SIG-M5 treated with dmso at 0.1 percent for 504 hours (cell line): ENCODE measurements at regions not wholly inside any gene's neighbourhood (a gene's known extent, or its start where the extent isn't known, plus 50 kb on each side); places are given as distances from the start of the nearest gene placed in this dataset.

Source experiments
- DNase-seq: peaks from one replicate; lab custom pipeline; 2025; ENCODE audit not compliant: unreplicated experiment; lab: John Stamatoyannopoulos, UW

DNA sequence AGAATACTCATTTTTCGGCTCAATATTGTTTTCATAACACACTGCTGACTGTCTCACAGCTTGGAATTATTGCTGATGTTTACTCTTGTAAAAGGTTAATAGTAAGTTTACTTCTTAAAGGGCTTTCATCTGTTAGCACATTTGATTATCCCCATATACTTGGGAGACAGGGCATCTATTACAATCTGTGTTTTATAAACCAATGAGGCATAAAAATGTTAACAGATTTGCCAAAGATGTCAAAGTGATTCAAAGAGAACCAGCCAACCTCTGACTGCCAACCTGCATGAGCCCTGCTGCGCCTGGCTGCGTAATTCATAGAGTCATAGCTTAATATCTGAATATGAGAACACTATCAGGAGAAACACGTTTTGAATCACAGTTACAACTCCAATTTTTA lies 665.6 kb downstream of the TRIML1 start:
- DNase-seq = no peak

DNA sequence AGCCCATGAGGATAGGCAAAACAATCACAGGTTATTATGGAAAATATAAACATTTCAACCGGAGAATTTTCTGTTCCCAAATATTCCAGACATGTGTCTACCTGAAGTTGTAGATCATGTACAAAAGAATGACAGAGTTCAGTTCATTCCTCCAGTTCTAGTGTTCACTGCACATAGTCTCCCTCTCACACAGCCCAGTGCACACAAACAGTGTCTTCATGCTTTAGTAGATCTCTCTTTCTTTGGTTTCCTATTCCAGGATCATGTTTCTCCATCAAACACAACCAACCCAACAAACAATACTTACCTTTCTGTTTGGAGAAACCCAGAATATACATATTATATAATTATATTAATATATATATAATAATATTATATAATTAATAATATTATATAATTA lies 671.9 kb downstream of the TRIML1 start:
- no peak for DNase-seq

DNA sequence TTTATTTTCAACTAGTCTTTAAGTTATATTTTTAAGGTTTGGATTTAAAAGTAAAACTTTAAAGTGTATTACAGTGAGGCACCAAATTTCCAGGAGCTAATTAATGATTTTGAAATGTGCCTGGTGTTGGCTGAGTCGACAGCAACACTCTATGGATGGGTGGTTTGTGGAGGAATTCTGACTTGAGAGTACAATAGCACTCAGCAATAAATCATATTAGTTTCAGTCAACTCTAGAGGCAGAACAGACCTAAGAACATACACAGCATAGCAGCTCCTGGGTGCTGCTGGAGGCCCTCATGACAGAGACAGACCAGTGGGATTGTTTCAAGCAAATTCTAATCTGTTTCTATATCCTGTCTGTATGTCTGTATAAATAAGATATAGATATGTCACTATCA lies 673.4 kb downstream of the TRIML1 start:
- DNase-seq = no peak

DNA sequence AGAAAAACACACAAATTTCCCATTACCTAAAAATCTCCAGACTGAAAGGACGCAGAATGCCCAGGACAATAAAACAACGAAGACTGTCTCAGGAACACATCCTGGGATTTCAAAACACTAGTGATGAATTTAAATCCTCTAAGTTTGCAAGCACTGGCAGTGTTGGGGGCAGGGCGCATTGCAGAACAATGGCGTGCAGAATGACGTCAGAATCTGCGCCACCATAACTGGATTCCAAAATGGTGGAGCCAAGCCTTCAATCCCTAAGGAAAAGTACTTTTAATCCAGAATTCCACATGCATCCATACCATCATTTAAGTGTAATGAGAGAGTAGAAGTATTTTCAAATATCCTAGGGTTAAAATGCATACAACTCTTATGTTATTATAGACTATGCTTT lies 679.1 kb downstream of the TRIML1 start:
- no peak for DNase-seq

DNA sequence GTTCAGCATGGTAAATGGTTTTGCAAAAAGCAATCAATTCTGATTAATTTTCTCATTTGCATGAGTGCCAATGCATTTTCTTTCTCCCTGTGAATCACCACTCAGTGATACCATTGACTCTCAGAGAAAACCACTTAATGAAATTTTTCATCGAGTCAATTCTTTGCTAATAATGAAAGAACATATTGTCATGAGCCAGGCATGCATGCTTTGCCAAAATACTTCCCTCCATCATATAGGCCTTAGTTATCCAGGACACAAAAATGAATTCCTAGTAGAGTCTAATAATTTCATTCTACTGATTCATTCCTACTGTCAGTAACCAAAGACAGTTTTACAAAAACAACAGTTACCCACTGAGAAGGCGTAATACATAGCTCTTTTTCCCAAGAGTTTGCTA lies 680.0 kb downstream of the TRIML1 start:
- DNase-seq = no peak

DNA sequence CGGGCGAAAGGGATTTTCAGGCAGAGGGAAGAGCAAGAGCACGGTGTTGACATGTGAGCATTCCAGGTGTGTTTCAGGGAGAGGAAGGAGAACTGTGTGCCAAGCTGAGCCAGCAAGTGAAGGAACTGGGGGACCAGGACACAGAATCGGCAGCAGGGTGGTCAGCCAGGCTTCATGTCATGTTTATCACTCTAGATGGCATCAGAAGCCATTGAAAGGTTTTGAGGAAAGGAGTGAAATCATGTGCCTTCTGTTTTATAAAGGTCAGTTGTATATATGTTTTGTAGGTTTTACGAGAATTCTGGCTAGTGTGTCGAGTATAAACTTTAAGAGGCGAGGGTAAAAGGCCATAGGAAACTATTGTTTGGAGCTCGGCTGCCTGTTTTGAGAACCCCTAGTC lies 682.3 kb downstream of the TRIML1 start:
- DNase-seq = no peak

DNA sequence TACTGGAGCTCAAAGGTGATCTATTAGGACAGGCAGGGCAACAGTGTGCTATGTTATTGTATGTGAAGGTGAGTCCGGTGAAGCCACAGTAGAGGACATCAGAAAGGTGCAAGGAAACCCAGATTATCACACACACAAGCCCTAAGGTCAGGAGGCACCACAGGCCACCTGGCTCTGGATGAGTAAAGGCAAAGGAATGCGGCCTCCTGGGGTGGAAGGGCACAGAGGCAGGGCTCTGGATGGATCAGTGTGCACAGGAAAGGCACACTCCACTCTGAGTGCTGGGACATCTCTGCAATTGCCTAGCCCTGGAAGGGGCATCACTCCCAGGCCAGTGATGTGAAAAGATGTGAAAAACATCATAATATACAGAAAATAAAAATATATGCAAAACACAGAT lies 683.5 kb downstream of the TRIML1 start:
- no peak for DNase-seq

DNA sequence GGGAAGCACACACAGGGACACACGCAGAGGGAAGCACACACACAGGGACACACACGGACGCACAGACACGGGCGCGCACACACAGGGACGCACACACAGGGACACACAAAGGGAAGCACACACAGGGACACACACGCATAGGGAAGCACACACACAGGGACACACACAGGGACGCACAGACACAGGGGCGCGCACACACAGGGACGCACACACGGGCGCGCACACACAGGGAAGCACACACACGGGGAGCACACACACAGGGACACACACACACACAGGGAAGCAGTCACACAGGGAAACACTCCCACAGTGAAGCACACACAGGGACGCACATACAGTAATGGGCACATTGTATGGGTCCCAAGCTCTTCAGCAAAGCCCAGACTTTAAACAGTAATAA lies 685.3 kb downstream of the TRIML1 start:
- no peak for DNase-seq

DNA sequence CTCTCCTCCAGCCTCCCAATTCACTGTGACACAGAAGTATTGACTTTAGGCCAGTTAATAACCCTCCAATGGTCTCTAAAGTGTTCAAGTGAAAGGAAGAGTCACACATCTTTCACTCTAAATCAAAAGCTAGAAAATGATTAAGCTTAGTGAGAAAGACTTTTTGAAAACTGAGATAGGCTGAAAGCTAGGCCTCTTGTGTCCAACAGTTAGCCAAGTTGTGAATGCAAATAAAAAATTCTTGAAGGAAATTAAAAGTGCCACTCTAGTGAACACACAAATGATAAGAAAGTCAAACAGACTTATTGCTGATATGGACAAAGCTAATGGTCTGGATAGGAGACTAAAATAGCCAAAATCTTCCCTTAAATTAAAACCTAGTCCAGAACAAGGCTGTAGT lies 687.2 kb downstream of the TRIML1 start:
- DNase-seq = no peak

DNA sequence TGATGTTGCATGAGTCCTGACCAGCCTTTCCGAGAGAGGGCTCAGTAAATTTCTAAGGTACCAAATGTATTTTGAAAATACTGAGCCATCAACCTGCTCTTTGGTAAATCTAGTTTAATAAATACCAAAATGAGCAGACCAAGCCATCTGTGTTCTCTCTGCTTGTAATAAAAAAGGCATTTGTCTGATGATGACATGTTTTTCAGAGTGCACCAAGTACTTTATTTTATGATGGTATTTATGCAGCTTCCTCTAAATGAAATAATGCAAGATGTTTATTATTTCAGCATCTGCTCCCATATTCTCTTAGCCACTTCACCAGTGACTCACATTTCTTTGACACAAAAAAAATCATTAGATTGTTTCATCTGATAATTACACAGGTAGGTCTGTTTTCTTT lies 700.5 kb downstream of the TRIML1 start:
- no peak for DNase-seq

DNA sequence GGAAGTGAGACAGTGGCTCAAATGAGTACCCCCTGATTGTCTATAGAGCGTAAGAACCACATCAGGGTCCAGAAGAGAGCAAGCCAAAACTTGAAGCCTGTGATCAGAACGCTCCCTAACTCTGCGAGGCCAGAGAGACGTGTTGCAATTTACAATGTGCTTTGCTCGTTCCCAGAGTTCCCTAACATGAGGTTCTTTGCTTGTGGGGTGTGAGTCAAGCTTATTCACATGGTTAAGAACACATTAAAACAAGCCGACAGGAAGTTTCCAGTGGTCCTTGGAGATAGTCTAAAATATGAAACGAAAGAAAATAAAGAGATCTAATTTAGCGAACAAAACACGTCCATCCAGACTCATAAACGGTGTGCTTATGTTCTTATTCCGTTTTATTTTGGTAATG lies 702.3 kb downstream of the TRIML1 start:
- no peak for DNase-seq

DNA sequence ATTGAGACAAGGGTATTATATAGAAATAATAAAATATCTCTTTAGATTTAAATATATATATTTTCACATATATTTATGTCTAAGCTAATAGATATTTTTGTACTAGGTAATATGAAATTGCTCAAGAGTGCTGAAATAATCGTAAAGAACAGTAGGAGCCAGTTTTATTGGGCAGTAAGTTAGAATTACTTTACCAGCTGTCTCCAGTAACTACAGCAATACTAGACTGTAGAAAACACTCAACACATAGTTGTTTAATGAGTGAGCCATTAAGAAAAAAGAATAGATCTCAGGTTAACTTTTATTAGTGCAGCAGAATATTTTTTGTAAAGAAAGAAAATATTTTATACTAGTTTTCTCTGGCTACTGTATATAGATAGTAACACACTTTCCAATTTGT lies 715.2 kb downstream of the TRIML1 start:
- no peak for DNase-seq

DNA sequence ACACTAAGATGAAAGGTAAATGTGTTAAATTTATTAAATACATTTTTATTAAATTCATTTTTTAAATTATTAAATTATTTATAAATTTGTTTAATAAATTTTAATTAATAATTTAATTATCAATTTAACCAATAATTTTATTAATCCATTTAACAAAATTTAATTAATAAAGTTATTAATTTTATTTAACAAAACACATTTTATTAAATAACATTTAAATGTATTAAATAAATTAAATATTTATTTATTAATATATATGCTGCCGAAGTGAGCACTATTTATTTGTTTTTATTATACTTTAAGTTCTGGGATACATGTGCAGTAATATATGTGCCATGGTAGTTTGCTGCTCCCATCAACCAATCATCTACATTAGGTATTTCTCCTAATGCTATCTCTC lies 719.5 kb downstream of the TRIML1 start:
- no peak for DNase-seq

DNA sequence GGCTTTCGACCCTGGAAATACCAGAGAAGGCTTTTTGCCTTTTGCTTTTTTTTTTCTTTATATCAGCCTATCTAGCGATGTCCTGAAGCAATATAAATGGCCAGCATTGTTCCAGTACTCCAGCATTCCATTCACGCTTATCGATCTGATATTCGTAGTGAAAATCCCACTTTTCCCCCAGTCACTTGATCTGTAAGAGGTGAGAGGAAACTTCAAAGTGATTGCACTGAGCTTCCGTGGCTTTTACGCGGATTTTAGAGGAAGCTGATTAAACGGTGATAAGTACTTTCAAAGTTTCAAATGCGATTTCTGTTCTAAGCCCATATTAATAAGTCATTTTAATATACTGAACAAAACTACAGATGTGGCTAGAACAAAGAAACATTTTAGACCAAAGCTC lies 725.5 kb downstream of the TRIML1 start:
- DNase-seq = no peak

DNA sequence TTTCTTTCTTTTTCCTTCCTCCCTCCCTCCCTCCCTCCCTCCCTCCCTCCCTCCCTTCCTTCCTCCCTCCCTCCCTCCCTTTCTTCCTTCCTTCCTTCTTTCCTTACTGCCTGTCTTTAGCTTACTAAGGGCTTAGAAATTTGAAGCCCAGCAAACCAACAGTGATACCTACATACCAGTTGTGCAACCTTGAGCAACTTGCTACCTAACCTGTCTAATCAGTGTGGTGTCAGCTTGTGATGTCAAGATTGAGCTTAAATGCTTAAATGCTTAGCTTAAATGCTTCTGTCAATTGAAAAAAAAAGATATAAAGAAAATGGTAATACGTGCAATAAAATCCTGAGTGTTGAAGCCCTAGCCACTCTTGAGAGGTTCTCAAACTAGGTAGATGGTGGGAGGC lies 728.6 kb downstream of the TRIML1 start:
- DNase-seq = no peak

DNA sequence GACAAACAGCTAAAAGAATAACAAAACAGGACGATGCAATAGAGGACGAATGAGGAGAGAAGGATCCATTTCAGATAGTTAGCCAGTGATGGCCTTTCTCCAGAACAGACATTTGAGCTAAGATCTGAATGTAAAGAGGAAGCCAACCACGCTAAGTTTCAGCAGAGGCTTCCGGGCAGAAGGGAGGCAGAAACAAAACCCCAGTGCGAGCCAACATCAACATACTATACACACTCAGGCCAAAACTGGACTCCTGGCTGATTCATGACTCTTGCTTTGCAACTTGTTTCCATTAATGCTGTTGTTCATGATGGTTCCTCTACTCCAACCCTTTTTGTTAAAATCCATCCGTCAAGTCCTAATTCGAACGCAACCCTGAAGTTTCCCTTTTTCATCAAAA lies 730.3 kb downstream of the TRIML1 start:
- DNase-seq = no peak

DNA sequence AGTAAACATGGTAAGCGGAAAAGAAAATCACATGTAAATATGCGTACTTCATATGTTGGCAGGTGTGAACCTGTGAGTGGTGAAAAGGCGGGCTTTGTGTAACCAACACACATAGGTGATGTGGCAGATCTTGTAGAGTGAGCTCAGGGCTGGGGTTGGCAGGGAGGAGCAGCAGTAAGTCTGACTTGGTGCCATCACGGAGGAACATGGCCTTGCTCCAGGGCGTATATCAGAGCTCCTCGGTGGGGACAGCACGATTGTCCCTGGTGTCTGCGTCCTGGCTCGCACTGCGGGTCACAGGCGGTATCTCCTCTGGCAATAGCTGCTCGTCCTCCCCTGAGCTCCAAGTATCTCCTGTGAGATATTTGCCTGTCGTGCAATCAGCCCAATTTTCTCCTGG lies 733.6 kb downstream of the TRIML1 start:
- no peak for DNase-seq

DNA sequence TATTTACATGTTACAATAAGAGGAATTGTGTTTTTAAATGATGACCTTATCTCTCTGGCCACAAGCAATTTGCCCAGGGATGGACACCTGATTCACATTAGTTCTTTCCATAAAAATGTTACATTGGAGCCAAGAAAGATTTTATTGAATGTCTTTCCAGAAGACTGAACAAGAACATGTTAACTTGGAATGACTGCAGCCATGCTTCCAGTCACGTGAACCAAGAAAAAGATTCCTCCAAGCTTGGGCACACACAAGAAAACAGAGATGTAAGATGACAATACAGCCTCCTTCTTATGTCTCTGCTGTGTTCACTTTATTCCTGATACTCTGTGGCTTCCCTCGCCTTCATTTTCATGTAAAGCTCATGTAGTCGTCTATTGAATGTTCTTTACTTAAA lies 737.6 kb downstream of the TRIML1 start:
- DNase-seq = no peak

DNA sequence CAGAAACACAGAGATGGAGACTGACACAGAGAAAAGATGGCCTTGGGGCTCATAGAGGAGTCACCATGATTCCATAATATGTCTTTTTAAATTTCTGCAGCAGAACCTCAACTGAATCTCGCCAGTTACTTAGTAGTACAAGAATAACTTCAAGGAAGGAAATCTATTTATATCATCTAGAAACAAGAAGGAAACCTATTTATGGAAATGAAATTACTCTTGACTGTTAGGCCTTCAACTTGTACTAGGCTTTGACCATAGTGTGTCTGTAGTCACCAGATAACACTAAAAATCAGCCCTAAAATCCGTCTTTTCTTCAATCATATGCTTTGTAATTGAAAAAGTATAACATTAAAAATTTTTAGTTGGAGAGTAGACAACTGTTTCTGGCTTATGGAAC lies 740.4 kb downstream of the TRIML1 start:
- DNase-seq = no peak

DNA sequence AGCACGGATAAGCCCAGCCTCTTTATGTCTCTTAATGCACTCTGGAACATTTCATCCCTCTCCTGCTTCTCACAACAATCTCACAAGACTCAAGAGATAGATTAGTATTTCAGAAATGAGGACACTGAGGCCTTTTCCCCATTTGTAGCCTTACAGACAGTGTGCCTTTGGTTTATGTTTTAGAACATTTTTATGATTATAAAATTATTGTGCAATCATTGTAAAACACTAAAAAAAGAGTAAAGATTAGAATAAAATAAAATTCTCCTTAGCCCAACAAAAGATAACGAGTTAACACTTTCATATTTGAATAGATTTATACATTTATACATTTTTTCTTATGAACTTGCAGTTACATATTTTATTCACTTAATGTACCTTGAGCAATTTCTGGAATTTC lies 748.7 kb downstream of the TRIML1 start:
- no peak for DNase-seq

DNA sequence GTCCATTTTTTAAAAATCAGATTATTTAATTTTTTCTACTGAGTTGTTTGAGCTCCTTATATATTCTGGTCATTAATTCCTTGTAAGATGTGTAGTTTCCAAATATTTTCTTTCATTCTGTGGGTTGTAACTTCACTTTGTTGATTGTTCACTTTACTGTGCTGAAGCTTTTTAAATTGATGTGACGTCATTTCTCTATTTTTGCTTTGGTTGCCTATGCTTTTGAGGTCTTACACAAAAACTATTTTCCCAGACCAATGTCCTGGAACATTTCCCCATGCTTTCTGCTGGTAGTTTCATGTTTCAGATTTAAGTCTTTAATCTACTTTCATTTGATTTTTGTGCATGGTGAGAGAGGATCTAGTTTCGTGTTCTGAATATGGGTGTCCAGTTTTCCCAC lies 753.6 kb downstream of the TRIML1 start:
- no peak for DNase-seq

DNA sequence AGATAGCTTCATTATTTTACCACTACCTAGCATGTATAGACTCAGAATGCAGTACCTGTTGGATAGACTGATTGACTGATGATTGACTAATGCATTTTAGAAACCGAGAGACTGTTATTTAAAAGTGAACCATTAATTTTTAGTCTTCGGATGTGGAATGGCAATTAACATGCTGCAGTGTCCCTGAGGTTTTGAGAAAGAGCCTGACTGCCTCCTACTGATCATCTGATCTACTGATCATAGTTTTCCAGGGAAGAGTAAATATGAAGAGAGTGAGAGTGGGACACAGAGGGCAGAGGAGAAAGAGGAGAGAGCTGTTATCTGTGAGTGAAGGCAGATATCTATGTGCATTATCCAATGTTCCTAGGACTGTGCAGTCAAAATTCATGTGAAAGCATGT lies 764.7 kb downstream of the TRIML1 start:
- DNase-seq = no peak

DNA sequence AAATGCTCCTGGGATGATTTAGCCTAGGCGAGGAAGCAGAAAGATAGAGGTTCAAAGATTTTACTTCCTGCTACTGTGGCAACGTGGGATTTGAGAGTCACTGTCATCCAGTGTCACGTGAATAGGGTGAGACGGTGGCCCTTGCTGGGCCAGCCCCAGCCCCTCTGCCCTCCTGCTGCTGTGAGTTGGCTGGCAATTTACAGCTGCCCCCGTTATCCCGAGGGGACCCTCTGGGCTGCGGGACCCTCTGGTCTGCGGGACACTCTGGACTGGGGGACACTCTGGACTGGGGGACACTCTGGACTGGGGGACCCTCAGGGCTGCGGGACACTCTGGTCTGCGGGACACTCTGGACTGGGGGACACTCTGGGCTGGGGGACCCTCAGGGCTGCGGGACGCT lies 765.4 kb downstream of the TRIML1 start:
- DNase-seq = no peak

DNA sequence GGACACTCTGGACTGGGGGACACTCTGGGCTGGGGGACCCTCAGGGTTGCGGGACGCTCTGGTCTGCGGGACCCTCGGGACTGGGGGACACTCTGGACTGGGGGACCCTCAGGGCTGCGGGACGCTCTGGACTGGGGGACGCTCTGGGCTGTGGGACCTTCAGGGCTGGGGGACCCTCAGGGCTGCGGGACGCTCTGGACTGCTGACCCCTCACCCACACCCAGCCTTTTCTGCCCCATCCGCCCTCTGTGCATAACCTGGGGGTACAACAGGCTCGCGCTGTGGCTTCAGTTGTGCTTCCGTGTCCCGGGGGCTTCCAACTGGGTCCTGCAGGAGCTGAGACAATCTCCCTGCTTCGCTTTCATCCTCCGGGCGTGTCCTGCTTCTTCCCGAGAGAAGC lies 766.0 kb downstream of the TRIML1 start:
- DNase-seq = no peak
